ENCODE measurements at regions not wholly inside any gene's neighbourhood (a gene's known extent, or its start where the extent isn't known, plus 50 kb on each side); places are given as distances from the start of the nearest gene placed in this dataset.
A peak's percentile ranks its signal among the peaks of the same experiment; 100 is the strongest.

DNA sequence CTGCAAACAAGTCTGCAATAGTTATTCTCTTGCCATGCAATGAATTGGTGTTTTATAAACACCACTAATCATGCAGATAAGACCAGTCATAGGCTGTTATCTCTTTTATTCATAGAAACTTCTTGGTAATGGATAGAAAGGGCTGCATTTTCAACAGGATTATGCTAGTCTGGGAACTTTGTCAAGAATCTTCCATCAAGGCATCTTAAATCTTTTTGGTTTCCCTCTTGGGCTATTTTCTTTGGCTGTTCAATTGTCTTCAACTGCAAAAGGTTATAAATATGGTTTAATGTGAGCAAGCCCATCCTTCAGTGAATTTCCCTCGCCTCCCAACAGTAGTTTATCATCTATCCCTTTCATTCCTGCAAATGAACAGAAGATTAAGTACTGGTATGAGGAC lies 59.0 kb upstream of the MINAR1 start:
- no peaks in the 10 kb centered on the region for H3K4me1 ChIP-seq (ENCODE audit: control insufficient read depth in 2 of 3, insufficient read depth in 2 of 3, low read depth in 1 of 3, low read length in 3 of 3)
- intact Hi-C loops (cut with DNase I), result no loop called here
- H3K27ac ChIP-seq (ENCODE audit: low read depth in 2 of 2, low read length in 2 of 2), result no peak overlapping the region
- FAIRE-seq, result no peak
- TF ChIP-seq, protein P1, sequence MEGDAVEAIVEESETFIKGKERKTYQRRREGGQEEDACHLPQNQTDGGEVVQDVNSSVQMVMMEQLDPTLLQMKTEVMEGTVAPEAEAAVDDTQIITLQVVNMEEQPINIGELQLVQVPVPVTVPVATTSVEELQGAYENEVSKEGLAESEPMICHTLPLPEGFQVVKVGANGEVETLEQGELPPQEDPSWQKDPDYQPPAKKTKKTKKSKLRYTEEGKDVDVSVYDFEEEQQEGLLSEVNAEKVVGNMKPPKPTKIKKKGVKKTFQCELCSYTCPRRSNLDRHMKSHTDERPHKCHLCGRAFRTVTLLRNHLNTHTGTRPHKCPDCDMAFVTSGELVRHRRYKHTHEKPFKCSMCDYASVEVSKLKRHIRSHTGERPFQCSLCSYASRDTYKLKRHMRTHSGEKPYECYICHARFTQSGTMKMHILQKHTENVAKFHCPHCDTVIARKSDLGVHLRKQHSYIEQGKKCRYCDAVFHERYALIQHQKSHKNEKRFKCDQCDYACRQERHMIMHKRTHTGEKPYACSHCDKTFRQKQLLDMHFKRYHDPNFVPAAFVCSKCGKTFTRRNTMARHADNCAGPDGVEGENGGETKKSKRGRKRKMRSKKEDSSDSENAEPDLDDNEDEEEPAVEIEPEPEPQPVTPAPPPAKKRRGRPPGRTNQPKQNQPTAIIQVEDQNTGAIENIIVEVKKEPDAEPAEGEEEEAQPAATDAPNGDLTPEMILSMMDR (IDR thresholded peaks at IDR 0.05; ENCODE audit: borderline replicate concordance, extremely low read depth, insufficient read depth), result no peak
- H3K9ac ChIP-seq (ENCODE audit: low read length in 3 of 3), result no peak overlapping the region
- peak in 2 of 5 donors; percentile 39 to 62 for DNase-seq
- no peak overlapping the region for H3K4me3 ChIP-seq (ENCODE audit: low read length in 3 of 3)
- no peaks in the 10 kb centered on the region for H3K9me3 ChIP-seq (ENCODE audit: control insufficient read depth in 2 of 3, insufficient read depth in 1 of 3, low read length in 3 of 3)
- no peaks in the 10 kb centered on the region for H3K36me3 ChIP-seq (ENCODE audit: control insufficient read depth in 2 of 3, insufficient read depth in 3 of 3, low read length in 3 of 3)
- no peaks in the 10 kb centered on the region for H3K27me3 ChIP-seq (ENCODE audit: control insufficient read depth, insufficient read depth, low read length)

DNA sequence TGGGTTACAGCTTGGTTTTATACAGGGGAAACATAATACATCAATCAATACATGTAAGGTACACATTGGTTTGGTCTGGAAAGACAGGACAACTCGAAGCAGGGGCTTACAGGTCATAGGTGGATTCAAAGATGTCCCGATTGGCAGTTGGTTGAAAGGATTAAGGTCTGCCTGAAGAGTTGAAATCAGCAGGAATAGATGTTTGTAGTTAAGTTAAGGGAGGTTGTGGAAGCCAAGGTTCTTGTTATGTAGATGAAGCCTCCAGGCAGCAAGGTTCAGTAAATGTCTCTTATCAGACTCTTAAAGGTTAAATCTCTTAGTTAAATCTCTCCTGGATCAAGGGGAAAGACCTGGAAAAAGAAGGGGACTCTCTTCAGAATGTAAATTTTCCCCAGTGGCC lies 58.4 kb upstream of the MINAR1 start:
- no peaks in the 10 kb centered on the region for H3K4me1 ChIP-seq (ENCODE audit: control insufficient read depth in 2 of 3, insufficient read depth in 2 of 3, low read depth in 1 of 3, low read length in 3 of 3)
- no peaks in the 10 kb centered on the region for H3K27me3 ChIP-seq (ENCODE audit: control insufficient read depth, insufficient read depth, low read length)
- intact Hi-C loops (cut with DNase I), result no loop called here
- no peaks in the 10 kb centered on the region for H3K36me3 ChIP-seq (ENCODE audit: control insufficient read depth in 2 of 3, insufficient read depth in 3 of 3, low read length in 3 of 3)
- FAIRE-seq (no peak), DNase-seq (no peak)
- no peak overlapping the region for H3K4me3 ChIP-seq (ENCODE audit: low read length in 3 of 3)
- no peaks in the 10 kb centered on the region for H3K9me3 ChIP-seq (ENCODE audit: control insufficient read depth in 2 of 3, insufficient read depth in 1 of 3, low read length in 3 of 3)
- TF ChIP-seq, protein P1 (IDR thresholded peaks at IDR 0.05; ENCODE audit: borderline replicate concordance, extremely low read depth, insufficient read depth), result no peak
- H3K27ac ChIP-seq (ENCODE audit: low read depth in 2 of 2, low read length in 2 of 2), result no peak overlapping the region
- no peak overlapping the region for H3K9ac ChIP-seq (ENCODE audit: low read length in 3 of 3)

DNA sequence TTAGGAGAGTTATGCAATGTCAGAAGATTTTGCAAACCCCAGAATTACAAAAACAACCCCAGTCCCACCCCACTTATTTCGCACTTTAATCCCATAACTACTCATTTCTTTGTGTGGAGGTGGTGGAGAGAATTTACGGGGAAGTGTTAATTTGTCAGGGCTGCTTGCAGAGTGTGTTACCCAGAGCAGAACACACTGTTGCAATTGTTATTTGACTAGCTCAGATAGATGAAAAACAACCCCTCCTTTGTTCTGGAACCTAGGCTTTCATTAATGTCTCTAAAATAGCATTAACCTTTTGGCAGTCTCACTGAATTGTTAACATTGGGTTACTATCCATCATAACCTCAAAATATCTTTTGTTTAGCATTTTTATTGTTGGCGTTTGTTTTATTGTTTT lies 55.8 kb upstream of the MINAR1 start:
- no peaks in the 10 kb centered on the region for H3K27me3 ChIP-seq (ENCODE audit: control insufficient read depth, insufficient read depth, low read length)
- no peak overlapping the region for H3K9ac ChIP-seq (ENCODE audit: low read length in 3 of 3)
- no peak overlapping the region for H3K27ac ChIP-seq (ENCODE audit: low read depth in 2 of 2, low read length in 2 of 2)
- DNase-seq (no peak), FAIRE-seq (no peak)
- no peak overlapping the region for H3K4me3 ChIP-seq (ENCODE audit: low read length in 3 of 3)
- H3K4me1 ChIP-seq (ENCODE audit: control insufficient read depth in 2 of 3, insufficient read depth in 2 of 3, low read depth in 1 of 3, low read length in 3 of 3), result no peaks in the 10 kb centered on the region
- intact Hi-C loops (cut with DNase I), result no loop called here
- no peaks in the 10 kb centered on the region for H3K9me3 ChIP-seq (ENCODE audit: control insufficient read depth in 2 of 3, insufficient read depth in 1 of 3, low read length in 3 of 3)
- TF ChIP-seq, protein P1 (IDR thresholded peaks at IDR 0.05; ENCODE audit: borderline replicate concordance, extremely low read depth, insufficient read depth), result no peak
- no peaks in the 10 kb centered on the region for H3K36me3 ChIP-seq (ENCODE audit: control insufficient read depth in 2 of 3, insufficient read depth in 3 of 3, low read length in 3 of 3)

DNA sequence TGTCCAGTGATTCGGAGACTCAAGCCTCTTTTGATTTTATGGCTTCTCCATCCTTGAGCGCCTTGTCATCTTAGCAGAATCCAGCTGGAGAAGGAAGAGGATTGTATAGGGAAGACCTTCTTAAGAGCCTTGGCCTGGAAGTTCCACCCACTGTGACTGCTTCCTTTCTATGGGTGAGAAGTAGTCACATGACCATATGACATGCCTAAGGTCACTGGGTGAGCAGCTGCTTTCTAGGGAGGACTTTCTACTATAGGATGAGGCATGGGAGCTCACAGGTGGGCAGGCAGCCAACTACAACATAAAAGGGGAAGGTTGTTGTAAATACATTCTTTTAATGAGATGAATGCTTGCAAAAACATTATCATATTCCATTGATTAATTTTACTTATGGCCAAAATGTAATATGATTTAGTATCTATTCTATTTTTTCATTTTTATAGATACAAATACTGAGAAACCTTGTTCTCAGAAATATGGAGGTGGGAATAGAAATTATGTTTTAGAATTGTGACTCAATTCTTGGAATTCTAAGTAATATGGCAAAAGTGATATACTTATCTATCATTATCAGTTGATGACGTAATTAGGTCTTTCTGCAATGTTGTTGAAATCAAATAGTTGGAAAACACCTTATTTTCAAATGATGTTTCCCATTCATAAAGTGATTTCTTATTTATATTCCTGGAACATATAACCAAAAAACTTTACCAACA lies 53.6 kb upstream of the MINAR1 start:
- Histone ChIP-seq H3K36me3 (ENCODE audit: control insufficient read depth in 2 of 3, insufficient read depth in 3 of 3, low read length in 3 of 3) (no peaks in the 10 kb centered on the region), H3K4me1 (ENCODE audit: control insufficient read depth in 2 of 3, insufficient read depth in 2 of 3, low read depth in 1 of 3, low read length in 3 of 3) (no peaks in the 10 kb centered on the region), H3K9ac (ENCODE audit: low read length in 3 of 3) (no peak overlapping the region), H3K9me3 (ENCODE audit: control insufficient read depth in 2 of 3, insufficient read depth in 1 of 3, low read length in 3 of 3) (no peaks in the 10 kb centered on the region), H3K27me3 (ENCODE audit: control insufficient read depth, insufficient read depth, low read length) (no peaks in the 10 kb centered on the region), H3K4me3 (ENCODE audit: low read length in 3 of 3) (no peak overlapping the region), H3K27ac (ENCODE audit: low read depth in 2 of 2, low read length in 2 of 2) (no peak overlapping the region)
- intact Hi-C loops (cut with DNase I), result no loop called here
- FAIRE-seq (no peak), DNase-seq (no peak)
- TF ChIP-seq, protein P1 (IDR thresholded peaks at IDR 0.05; ENCODE audit: borderline replicate concordance, extremely low read depth, insufficient read depth), result no peak
